ENCODE measurements at regions not wholly inside any gene's neighbourhood (a gene's known extent, or its start where the extent isn't known, plus 50 kb on each side); places are given as distances from the start of the nearest gene placed in this dataset.
"Not testable (repeated sequence)": the region's sequence is repeated elsewhere in the genome, so short reads cannot be mapped to it uniquely, and the experiment has no call there.

DNA sequence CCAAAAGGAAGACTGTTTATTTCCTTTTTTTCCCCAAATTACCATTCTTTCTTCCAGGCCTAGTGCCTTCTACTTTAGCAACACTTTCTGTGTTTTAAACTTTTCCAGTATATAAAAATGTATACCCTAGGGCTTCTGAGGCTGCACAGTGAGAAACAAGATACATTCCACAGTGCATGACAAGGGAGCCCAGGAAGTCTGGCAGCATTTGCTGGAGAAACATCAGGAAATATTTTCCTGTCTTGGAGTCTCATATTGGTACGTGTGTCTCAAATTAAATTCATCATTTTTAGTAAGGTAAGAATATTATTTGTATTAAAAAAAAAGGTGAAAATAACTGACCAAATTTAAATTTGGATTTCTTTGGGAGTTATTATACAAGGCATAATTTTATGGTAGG, 662.6 kb downstream of the RFPL4B start:
- no peak for DNase-seq

DNA sequence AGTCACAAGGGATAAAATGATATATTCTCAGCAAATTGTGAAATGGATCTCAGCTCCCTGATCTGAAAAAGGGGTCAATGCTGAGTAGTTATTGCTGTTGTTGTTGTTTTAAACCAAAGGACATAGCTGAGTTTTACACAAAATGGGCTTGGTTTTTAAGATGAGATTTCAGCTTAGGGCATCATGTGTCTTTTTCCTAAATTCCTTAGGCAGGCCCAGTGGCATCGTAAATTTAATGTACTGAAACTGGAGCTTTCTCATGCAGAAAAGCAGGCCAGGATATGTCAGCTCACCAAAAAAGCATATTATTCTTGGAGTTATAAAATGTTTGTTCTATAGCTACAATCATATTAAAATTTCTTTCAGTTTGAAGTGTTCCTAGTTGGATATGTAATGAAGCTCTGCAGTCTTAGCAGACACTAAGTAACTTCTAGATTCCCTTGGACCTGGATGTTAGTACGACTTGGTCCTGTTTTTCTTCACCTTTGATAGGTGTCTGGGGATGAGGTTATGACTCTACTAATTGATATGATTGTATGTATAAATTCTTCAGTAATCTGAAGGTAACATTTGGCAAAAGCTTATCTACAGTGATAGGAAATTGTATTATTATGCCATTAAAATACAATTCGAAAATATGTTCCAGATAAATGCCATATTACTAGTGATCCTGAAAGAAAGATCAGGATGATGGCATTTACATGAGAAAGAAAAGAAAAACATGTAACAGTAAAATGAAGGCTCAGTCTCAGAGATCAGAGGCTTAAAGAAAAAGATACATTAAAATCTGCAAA, 663.3 kb downstream of the RFPL4B start:
- DNase-seq, result no peak

DNA sequence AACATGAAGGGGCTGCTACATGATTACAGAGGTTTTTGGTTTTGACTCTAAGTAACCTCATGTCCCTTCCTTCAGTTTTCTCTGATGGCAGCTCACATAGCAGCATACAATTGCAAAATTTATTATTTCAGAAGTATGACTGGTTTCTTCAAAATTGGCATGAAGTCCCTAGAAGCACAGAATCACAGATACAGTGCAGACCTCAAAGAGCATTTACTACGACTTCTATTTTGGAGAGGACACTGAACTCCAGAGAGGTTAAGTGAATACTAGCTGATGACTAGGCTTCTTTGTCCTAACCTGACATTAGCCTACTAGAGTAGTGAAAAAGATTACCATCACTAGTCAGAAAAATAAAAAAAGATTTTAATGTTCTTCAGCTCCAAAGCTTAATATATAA, 664.3 kb downstream of the RFPL4B start:
- DNase-seq, result no peak

DNA sequence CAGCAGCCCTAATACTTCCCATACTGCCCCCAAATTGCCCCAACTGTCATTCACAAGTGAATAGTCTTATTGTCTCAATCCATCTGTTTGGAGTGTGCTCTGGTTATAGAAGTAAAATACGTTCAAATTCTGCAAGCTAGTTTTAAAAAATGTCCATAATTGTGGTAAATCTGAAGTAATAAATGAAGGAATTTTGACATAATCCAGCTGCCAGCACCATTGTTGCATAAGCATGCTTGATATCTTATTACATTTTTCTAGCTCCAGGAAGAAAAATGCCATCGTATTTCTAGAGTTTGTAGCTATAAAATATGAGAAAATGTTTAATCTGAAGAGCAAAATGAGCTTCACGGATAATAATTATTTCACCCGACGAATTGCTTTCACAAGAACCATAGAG, 664.7 kb downstream of the RFPL4B start:
- DNase-seq, result no peak

DNA sequence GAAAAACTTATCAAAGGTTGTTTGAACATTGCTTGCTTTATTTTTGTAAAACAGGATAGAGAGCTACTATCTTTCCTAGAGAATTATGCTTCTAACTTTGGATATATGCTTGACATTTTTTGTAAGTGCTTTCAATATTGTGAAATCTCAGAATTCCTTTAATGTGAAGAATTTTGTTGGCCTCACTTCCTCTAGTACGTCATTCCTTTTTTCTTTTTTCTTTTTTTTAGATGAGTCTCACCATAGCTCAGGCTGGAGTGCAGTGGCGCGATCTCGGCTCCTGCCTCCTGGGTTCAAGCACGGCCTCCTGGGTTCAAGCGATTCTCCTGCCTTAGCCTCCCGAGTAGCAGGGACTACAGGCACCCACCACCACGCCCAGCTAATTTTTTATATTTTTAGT, 668.1 kb downstream of the RFPL4B start:
- no peak for DNase-seq

GRCh38 chr6:113017353-113017752, 670.2 kb downstream of the RFPL4B start:
- no peak for DNase-seq

DNA sequence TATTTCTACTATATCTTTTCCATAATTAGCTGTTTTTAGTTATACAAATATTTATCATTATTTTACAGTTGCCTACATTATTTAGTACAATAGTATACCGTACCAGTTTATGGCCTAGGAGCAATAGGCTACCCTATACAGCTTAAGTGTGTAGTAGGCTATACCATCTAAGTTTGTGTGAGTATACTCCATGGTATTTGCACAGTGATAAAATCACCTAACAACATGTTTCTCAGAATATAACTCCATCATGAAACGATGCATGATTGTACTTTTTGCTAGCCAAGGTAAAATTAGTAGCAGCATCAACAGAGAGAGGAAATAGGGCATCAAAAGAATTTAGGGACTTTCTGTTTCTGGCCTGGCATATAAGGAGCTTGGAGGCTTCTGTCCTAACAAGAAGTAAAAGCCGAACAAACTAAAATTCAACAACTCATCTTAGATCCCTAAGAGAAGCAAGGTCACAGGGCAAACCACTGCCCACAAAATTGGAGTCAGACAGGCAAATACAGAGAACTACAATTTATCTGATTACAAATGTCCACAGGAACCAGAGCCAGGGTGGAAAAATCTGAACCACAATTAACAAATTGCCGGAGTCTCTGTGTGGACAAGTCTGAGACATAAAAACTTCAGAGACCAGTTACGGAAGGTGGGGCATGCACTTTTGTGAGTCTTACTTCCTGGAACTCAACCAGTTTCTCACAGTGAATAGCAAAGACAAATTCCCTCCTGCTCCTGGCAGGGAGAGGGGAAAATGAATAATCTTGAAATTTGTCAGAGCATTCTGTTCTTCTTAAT, 671.4 kb downstream of the RFPL4B start:
- no peak for DNase-seq

GRCh38 chr6:113019176-113019575, 672.0 kb downstream of the RFPL4B start:
- DNase-seq, result no peak

DNA sequence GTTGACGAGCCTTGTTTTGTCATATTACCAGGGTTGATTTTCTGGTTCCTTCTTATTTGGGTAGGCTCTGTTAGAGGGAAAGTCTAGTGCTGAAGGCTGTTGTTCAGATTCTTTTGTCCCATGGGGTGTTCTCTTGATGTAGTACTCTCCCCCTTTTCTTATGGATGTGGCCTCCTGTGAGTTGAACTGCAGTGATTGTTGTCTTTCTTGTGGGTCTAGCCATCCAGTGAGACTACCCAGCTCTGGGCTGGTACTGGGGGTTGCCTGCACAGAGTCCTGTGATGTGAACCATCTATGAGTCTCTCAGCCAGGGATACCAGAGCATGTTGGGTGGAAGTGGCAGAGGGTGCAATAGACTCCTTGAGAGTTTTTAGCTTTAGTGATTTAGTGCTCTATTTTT, 680.6 kb downstream of the RFPL4B start:
- DNase-seq, result no peak

- not testable (repeated sequence) for DNase-seq
Measured at GRCh38 chr6:113029161-113029560, 682.0 kb downstream of the RFPL4B start.

GRCh38 chr6:113031591-113032238, 684.6 kb downstream of the RFPL4B start:
- DNase-seq, result no peak

GRCh38 chr6:113039005-113039404, 691.9 kb downstream of the RFPL4B start:
- DNase-seq, result no peak

DNA sequence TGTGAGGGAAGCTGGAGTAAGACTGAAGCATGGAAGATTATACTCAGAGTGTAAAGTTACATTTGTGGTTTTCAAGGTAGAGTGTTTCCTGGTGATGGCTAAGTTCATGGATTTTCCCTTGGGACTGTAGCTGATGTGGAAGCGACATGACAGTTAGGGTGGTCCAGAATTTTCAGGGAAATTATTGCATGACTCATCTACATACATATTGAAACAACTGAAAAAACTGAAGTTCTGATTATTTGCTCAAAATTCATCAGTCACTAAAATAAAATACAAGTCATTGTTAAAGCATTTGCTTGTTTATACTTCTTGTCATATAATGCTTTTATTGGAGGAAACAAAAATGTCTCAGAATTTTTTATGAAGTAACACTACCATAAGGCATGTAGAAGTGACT, 700.0 kb downstream of the RFPL4B start:
- DNase-seq, result no peak

GRCh38 chr6:113047932-113048331, 700.8 kb downstream of the RFPL4B start:
- DNase-seq, result no peak

DNA sequence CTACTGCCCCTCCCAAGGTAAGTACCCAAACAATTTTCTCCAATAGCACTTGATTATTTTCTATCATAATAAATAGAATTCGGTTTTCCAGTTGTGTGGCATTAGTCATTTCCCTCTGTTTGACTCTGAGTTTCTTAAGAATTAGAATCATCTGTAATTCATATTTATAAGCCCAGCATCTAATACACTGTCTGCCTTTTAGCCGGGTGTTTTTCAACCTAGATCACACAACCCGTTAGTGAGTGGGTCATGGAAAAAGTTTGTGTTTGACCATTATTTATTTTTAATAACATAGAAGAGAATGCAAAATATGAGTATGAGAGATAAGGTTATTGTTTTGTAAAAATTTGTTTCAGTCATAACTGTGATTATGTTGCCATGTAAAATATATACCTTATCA, 701.6 kb downstream of the RFPL4B start:
- DNase-seq, result no peak

DNA sequence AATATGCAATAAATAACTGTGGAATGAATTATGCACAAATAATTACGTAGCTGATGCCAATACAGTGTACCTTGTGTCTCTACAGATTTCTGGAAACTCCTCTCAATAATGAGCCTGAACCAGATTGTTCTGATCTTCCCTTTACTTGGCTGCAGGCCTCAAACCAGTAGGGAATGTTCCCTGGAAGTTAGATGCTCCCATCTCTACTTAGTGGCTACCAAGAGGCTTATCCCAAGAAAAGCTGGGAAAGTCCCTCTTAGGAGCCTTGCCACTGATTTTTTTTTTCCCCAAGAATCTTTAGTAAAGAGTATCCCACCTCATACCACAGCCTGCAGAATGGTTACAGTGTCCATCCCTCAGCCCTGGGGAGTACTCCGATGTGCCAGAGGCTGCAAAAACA, 702.1 kb downstream of the RFPL4B start:
- no peak for DNase-seq

DNA sequence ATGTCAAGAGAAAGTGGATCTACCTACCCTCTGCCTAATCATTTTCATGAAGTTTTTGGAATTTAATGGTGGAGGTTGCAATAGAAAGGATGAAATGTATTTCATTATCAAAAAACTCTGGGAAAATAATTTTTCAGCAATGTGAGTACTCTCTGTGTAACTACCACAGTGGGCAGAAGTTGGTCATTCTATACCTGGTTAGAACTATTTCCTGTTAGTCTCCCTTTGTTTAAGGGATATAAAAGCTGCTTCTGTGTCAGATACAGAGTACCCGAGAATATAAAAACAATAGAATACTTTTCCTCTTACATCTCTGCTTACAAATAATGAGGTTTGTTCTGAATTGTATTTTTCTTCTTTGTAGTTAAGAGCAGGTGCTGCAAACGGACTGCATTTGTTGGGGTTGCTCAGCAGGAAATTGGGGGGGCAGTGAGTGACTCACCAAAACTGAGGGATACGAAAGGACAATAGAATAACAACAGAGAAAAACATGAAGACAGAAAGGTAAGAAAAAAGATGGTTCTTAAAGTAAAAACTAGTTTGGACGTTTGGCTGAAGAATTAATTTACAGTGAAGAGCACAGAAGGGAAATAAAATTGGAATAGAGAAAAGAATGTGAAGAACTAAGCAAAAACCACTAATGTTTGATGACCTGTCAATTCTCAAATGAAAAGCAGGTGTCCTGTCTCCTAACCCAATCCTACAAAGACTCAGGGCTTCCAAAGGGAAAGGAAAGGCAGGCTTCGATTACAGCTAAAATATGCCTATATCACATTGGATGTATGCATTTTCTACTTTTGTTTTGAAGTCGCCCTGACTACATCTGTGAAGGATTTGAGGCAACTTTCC, 703.1 kb downstream of the RFPL4B start:
- no peak for DNase-seq

GRCh38 chr6:113050979-113051378, 703.8 kb downstream of the RFPL4B start:
- DNase-seq, result no peak

DNA sequence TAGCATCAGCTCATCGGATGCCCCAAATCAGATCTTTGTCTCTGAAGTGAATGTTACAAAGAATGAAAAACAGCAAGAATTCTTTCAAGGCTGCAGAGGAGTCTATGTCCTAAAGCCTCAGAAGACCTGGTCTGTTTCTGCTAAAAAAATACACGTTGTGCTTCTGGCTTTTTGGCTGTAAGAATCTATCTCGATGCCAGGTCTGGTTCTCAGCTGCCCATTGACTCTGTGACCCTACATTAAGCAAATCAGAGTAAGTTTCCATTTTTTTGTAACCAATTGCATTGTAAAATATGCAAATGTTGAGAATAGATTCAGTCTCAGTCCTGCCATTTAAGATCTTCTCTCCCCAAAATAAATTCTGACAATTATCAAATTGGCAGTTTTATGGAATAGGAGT, 705.4 kb downstream of the RFPL4B start:
- DNase-seq, result no peak

DNA sequence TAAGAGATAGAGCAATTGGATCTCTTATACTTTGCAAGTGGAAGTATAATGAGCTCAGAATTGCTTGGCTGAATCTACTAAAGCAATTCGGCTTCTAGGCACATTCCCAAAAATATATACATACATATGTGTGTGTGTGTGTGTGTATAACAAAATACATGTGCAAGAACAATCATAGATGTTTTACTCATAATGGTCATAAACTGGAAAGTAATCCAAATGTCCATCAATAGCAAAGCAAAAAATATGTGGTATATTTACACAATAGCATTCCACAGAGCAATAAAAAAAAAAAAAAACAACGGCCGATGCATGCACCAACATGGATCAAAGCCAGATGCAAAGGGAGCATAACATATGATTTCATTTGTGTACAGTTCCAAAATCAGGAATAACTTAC, 707.9 kb downstream of the RFPL4B start:
- no peak for DNase-seq

DNA sequence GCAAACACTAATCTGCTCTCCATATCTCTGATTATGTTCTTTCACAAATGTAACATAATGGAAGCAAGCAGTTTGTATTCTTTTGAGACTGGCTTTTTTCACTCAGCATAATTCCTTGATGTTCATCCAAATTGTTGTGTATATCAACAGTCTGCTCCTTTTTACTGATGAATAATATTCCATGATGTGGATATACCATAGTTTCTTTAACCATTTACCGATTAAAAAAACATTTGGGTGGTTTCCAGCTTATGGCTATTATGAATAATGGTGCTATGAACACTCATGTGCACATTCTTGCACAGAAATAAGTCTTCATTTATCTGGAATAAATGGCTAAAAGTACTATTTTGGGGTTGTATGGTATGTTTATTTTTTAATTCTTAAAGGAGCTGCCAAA, 708.9 kb downstream of the RFPL4B start:
- no peak for DNase-seq

DNA sequence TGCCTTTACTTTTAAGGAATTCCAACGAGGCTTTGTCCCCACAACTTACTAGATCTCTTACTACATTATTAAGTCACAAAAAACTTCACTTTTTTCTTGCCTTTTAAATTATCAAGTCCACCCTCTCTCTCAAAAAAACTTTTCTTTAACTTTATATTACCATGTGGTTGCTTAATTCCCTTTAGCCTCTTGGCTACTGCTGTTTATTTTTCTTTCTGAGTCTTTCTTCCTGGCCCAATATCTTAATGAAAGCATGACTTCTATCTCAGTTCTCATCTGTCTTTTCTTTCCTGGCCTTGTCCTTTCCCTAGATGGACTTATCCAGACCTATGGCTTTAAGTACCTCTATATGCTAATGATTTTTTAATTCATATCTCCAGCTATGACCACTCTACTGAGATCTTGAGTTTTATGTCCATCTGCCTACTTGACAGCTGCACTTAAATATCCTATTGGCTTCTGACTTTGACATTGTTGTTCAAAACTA, 710.5 kb downstream of the RFPL4B start:
- no peak for DNase-seq

GRCh38 chr6:113060664-113061063, 713.5 kb downstream of the RFPL4B start:
- DNase-seq, result no peak

Measured in stimulated activated CD4-positive, alpha-beta T cell treated with anti-CD3 and anti-CD28 coated beads, Interleukin-1b, Interleukin-23, amount 100 ng/mL, for 48 hours (primary cell).